HL-60 (cell line): ENCODE measurements at regions not wholly inside any gene's neighbourhood (a gene's known extent, or its start where the extent isn't known, plus 50 kb on each side); places are given as distances from the start of the nearest gene placed in this dataset.

Experiments
- CTCF ChIP-seq: IDR thresholded peaks from one replicate; pipeline ENCODE4 v1.5.1; 2011; ENCODE audit warnings: low read length, control low read depth, inconsistent platforms; ENCODE audit not compliant: insufficient read depth
- GABPA ChIP-seq: IDR thresholded peaks from 2 replicates; pipeline ENCODE4 v1.6.1; 2012; ENCODE audit warnings: low read depth
- POLR2AphosphoS5 ChIP-seq: IDR thresholded peaks from 2 replicates; pipeline ENCODE4 v1.6.1; 2012; ENCODE audit warnings: low read depth
- SPI1 ChIP-seq: IDR thresholded peaks from 2 replicates; pipeline ENCODE4 v1.6.1; 2012; ENCODE audit warnings: low read depth, mild to moderate bottlenecking, borderline replicate concordance
- TF ChIP-seq, protein P1 (sequence below): IDR thresholded peaks from 2 replicates; pipeline ENCODE4 v1.6.1; 2012; ENCODE audit warnings: low read depth; ENCODE audit not compliant: insufficient replicate concordance

- no peak for TF ChIP-seq POLR2AphosphoS5
- TF ChIP-seq CTCF, result no peak
- TF ChIP-seq, protein P1, sequence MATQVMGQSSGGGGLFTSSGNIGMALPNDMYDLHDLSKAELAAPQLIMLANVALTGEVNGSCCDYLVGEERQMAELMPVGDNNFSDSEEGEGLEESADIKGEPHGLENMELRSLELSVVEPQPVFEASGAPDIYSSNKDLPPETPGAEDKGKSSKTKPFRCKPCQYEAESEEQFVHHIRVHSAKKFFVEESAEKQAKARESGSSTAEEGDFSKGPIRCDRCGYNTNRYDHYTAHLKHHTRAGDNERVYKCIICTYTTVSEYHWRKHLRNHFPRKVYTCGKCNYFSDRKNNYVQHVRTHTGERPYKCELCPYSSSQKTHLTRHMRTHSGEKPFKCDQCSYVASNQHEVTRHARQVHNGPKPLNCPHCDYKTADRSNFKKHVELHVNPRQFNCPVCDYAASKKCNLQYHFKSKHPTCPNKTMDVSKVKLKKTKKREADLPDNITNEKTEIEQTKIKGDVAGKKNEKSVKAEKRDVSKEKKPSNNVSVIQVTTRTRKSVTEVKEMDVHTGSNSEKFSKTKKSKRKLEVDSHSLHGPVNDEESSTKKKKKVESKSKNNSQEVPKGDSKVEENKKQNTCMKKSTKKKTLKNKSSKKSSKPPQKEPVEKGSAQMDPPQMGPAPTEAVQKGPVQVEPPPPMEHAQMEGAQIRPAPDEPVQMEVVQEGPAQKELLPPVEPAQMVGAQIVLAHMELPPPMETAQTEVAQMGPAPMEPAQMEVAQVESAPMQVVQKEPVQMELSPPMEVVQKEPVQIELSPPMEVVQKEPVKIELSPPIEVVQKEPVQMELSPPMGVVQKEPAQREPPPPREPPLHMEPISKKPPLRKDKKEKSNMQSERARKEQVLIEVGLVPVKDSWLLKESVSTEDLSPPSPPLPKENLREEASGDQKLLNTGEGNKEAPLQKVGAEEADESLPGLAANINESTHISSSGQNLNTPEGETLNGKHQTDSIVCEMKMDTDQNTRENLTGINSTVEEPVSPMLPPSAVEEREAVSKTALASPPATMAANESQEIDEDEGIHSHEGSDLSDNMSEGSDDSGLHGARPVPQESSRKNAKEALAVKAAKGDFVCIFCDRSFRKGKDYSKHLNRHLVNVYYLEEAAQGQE, result no peak
- TF ChIP-seq GABPA, result no peak
- TF ChIP-seq SPI1, result no peak
Observed at GRCh38 chr16:55118701-55119260, 188.1 kb downstream of the IRX5 start.
